ENCODE measurements at regions not wholly inside any gene's neighbourhood (a gene's known extent, or its start where the extent isn't known, plus 50 kb on each side); places are given as distances from the start of the nearest gene placed in this dataset.
"Not testable (repeated sequence)": the region's sequence is repeated elsewhere in the genome, so short reads cannot be mapped to it uniquely, and the experiment has no call there.

GRCh38 chr1:125064029-125064428 lies 3879.3 kb downstream of the SRGAP2C start:
- ATAC-seq, H3K36me3 ChIP-seq, H3K4me3 ChIP-seq, H3K27me3 ChIP-seq, H3K4me1 ChIP-seq, H3K27ac ChIP-seq: not testable (repeated sequence)
- WGBS, 2 donors (ENCODE audit: low coverage in 1 of 2): 80% methylated on average over 5 of the region's 17 CpGs; no CpG with 5 or more reads in 1 of the 2 donors
- peaks cover 0 to 14% (median 0%) of the 10 kb centered on the region in 3 donors for H3K9me3 ChIP-seq

DNA sequence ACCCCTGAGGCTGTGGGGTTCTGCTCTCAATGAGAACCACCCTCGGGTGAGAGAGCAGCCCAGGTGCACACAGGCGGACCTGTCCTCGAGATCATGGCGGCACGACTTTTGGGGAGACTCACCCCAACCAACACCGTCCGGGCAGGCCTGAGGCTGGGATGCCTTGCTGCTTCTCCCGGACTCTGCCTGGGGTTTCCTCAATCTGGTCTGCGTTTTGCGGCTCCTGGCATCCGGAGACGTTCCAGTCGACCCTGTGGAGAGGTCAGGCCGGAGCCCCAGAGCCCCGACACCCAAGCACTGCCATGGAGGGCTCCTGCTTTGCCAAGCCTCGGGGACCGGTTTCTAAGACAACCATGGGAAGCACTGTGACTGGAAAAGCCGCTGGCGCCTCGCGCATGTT lies 3879.7 kb downstream of the SRGAP2C start:
- H3K4me1 ChIP-seq: no peaks in the 10 kb centered on the region
- H3K9me3 ChIP-seq: peaks cover 0 to 15% (median 0%) of the 10 kb centered on the region in 3 donors
- no peaks in the 10 kb centered on the region for H3K27me3 ChIP-seq
- no peaks in the 10 kb centered on the region for H3K36me3 ChIP-seq
- no peak for ATAC-seq
- H3K27ac ChIP-seq: no peak overlapping the region
- TF ChIP-seq EP300 (IDR thresholded peaks at IDR 0.05) (no peak), POLR2A (IDR thresholded peaks at IDR 0.05) (no peak), POLR2AphosphoS5 (IDR thresholded peaks at IDR 0.05) (no peak)
- TF ChIP-seq, protein P1, sequence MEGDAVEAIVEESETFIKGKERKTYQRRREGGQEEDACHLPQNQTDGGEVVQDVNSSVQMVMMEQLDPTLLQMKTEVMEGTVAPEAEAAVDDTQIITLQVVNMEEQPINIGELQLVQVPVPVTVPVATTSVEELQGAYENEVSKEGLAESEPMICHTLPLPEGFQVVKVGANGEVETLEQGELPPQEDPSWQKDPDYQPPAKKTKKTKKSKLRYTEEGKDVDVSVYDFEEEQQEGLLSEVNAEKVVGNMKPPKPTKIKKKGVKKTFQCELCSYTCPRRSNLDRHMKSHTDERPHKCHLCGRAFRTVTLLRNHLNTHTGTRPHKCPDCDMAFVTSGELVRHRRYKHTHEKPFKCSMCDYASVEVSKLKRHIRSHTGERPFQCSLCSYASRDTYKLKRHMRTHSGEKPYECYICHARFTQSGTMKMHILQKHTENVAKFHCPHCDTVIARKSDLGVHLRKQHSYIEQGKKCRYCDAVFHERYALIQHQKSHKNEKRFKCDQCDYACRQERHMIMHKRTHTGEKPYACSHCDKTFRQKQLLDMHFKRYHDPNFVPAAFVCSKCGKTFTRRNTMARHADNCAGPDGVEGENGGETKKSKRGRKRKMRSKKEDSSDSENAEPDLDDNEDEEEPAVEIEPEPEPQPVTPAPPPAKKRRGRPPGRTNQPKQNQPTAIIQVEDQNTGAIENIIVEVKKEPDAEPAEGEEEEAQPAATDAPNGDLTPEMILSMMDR (IDR thresholded peaks at IDR 0.05): no peak
- WGBS, 2 donors (ENCODE audit: low coverage in 1 of 2): 92% methylated on average over 2 of the region's 21 CpGs; no CpG with 5 or more reads in 1 of the 2 donors
- H3K4me3 ChIP-seq: no peak overlapping the region

- Histone ChIP-seq H3K36me3 (no peaks in the 10 kb centered on the region), H3K4me1 (no peaks in the 10 kb centered on the region), H3K27ac (no peak overlapping the region), H3K9me3 (peaks cover 0 to 23% (median 0%) of the 10 kb centered on the region in 3 donors), H3K27me3 (no peaks in the 10 kb centered on the region), H3K4me3 (no peak overlapping the region)
- TF ChIP-seq POLR2AphosphoS5 (IDR thresholded peaks at IDR 0.05) (no peak), EP300 (IDR thresholded peaks at IDR 0.05) (no peak), POLR2A (IDR thresholded peaks at IDR 0.05) (no peak)
- TF ChIP-seq, protein P1 (IDR thresholded peaks at IDR 0.05): no peak
- no peak for ATAC-seq
- 84 to 92% methylated on average over 17 to 25 of the region's 37 CpGs for WGBS, 2 donors (ENCODE audit: low coverage in 1 of 2)
Observed at GRCh38 chr1:125065092-125065820, 3880.5 kb downstream of the SRGAP2C start.

DNA sequence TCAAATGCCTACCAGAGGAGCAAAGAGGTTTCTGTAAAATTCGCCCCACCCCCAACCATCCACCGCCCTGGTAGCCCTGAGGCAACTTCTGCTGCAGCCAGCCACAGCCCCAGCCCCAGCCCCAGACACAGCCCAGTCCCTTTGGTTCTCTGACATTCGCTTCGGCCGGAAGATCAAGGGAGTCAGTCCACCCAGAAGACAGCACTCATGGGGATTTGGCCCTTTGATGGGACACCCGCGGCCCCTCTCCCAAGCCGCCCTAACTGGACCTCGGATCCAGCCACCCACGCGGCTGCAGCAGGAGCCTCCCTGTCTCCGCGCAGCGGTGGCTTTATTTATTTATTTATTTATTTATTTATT lies 3881.0 kb downstream of the SRGAP2C start:
- no peak overlapping the region for H3K27ac ChIP-seq
- H3K9me3 ChIP-seq: peaks cover 0 to 26% (median 0%) of the 10 kb centered on the region in 3 donors
- H3K27me3 ChIP-seq: no peaks in the 10 kb centered on the region
- WGBS, 2 donors (ENCODE audit: low coverage in 1 of 2): 91 to 98% methylated on average over 10 of the region's 14 CpGs
- TF ChIP-seq POLR2A (IDR thresholded peaks at IDR 0.05) (no peak), EP300 (IDR thresholded peaks at IDR 0.05) (no peak), POLR2AphosphoS5 (IDR thresholded peaks at IDR 0.05) (no peak)
- TF ChIP-seq, protein P1 (IDR thresholded peaks at IDR 0.05): no peak
- H3K4me1 ChIP-seq: no peaks in the 10 kb centered on the region
- H3K4me3 ChIP-seq: no peak overlapping the region
- no peaks in the 10 kb centered on the region for H3K36me3 ChIP-seq
- no peak for ATAC-seq

DNA sequence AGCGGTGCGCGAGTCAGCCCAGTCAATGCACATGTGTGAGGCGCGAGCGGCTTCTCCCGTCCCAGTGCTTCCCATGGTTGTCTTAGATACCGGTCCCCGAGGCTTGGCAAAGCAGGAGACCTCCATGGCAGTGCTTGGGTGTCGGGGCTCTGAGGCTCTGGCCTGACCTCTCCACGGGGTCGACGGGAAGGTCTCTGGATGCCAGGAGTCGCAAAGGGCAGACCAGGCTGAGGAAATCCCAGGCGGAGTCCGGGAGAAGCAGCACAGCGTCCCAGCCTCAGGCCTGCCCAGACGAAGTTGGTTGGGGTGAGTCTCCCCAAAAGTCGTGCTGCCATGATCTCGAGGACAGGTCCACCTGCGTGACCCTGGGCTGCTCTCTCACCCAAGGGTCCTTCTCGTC lies 3881.6 kb downstream of the SRGAP2C start:
- Histone ChIP-seq H3K9me3 (peaks cover 0 to 26% (median 0%) of the 10 kb centered on the region in 3 donors), H3K27ac (no peak overlapping the region), H3K4me1 (no peaks in the 10 kb centered on the region), H3K27me3 (no peaks in the 10 kb centered on the region), H3K36me3 (no peaks in the 10 kb centered on the region), H3K4me3 (no peak overlapping the region)
- 82% methylated on average over 4 of the region's 22 CpGs; no CpG with 5 or more reads in 1 of the 2 donors for WGBS, 2 donors (ENCODE audit: low coverage in 1 of 2)
- TF ChIP-seq EP300 (IDR thresholded peaks at IDR 0.05) (no peak), POLR2AphosphoS5 (IDR thresholded peaks at IDR 0.05) (no peak), POLR2A (IDR thresholded peaks at IDR 0.05) (no peak)
- TF ChIP-seq, protein P1 (IDR thresholded peaks at IDR 0.05): no peak
- ATAC-seq: no peak

GRCh38 chr1:125066849-125067248 lies 3882.1 kb downstream of the SRGAP2C start:
- H3K4me3 ChIP-seq, H3K27ac ChIP-seq, H3K36me3 ChIP-seq, H3K4me1 ChIP-seq, ATAC-seq, H3K27me3 ChIP-seq: not testable (repeated sequence)
- WGBS, 2 donors (ENCODE audit: low coverage in 1 of 2): 95% methylated on average over 9 of the region's 13 CpGs; no CpG with 5 or more reads in 1 of the 2 donors
- H3K9me3 ChIP-seq: peaks cover 0 to 26% (median 0%) of the 10 kb centered on the region in 3 donors

All from gastroesophageal sphincter (tissue), 4 donors.